Peyer's patch (tissue), 4 donors: ENCODE measurements at regions not wholly inside any gene's neighbourhood (a gene's known extent, or its start where the extent isn't known, plus 50 kb on each side); places are given as distances from the start of the nearest gene placed in this dataset.

Experiments used
- POLR2A ChIP-seq, 2 donors: fragments of 450-650 bp; IDR thresholded peaks; one replicate each; pipeline ENCODE4 v1.5.1; 2017; ENCODE audit warnings: antibody characterized with exemption in 2 of 2, mild to moderate bottlenecking in 2 of 2, moderate library complexity in 2 of 2
- TF ChIP-seq, protein P1 (sequence below), 6 experiments: fragments of 450-650 bp in 4 of 6; fragments of 200-600 bp in 2 of 6; sonication (generic) in 1 of 6; IDR thresholded peaks; one replicate each; pipeline ENCODE4 v1.5.1; 2017 to 2019; ENCODE audit warnings: antibody characterized with exemption in 6 of 6, mild to moderate bottlenecking in 3 of 6, moderate library complexity in 1 of 6

DNA sequence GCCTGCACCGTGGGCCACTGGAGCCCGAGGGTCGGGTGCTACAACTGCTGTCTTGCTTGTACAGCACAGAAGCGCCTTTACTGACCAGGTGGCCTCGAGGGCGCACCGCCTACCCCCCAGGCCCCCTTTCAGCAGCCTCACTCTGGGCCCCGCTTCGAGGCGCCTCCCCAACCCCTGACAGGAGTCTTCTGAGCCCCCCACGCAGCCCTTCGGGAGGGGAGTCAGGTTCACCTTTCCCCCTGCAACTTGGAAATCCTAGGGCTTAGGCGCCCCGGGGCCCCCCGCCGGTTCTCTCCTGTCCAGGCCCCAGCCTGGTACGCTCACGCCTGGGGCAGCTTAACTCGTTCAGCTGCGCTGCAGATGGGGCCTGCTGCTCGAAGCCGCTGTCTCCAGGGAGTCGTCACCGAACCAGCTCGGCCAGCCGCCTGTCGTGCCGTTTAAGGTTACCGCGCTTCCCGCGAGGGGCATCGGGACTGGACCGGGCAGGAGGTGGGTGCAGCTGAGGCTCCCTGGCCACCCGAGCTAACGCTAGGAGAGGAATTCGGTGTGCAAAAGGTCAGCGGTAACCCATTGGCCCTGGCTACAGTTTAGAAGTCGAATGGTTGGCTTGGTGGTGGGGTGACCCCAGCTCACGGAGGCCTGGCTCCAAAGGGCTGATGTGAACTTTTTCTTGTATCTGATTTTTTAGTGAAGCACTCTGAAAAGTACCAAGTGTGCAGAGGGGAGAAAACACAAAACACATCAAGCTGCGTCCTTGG, 58.9 kb upstream of the BCOR start:
- TF ChIP-seq, protein P1, sequence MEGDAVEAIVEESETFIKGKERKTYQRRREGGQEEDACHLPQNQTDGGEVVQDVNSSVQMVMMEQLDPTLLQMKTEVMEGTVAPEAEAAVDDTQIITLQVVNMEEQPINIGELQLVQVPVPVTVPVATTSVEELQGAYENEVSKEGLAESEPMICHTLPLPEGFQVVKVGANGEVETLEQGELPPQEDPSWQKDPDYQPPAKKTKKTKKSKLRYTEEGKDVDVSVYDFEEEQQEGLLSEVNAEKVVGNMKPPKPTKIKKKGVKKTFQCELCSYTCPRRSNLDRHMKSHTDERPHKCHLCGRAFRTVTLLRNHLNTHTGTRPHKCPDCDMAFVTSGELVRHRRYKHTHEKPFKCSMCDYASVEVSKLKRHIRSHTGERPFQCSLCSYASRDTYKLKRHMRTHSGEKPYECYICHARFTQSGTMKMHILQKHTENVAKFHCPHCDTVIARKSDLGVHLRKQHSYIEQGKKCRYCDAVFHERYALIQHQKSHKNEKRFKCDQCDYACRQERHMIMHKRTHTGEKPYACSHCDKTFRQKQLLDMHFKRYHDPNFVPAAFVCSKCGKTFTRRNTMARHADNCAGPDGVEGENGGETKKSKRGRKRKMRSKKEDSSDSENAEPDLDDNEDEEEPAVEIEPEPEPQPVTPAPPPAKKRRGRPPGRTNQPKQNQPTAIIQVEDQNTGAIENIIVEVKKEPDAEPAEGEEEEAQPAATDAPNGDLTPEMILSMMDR (IDR thresholded peaks at IDR 0.05), result no peak
- no peak for TF ChIP-seq POLR2A (IDR thresholded peaks at IDR 0.05)
